GOT3 (cell line): ENCODE measurements at regions not wholly inside any gene's neighbourhood (a gene's known extent, or its start where the extent isn't known, plus 50 kb on each side); places are given as distances from the start of the nearest gene placed in this dataset.

Experiments used
- DNase-seq: peaks from one replicate; lab custom pipeline; 2025; ENCODE audit warnings: mixed read lengths; lab: John Stamatoyannopoulos, UW

GRCh38 chr1:239436286-239436685 is 49.9 kb downstream of the CHRM3 start:
- DNase-seq = no peak

DNA sequence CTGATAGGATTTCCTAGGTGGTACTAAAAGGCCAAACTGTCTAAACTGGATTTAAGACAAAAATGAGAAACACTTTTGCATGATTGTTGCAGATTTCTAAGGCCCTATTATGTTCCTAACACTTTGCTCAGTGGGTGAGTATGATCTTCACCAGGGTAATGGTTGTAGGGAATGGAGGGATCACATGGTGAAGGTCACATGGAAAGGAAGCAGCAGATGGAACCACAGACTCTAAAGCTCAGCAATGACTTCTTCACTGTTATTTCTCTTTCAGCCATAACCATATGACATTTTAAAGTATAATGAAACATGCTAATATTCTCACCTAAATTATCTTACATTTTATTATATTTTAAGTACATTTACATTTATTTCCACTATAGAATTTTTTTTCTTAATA is 51.5 kb downstream of the CHRM3 start:
- DNase-seq = no peak

GRCh38 chr1:239438891-239439290 is 52.5 kb downstream of the CHRM3 start:
- DNase-seq = no peak

- no peak for DNase-seq
Observed at GRCh38 chr1:239443361-239443760, 57.0 kb downstream of the CHRM3 start.

- DNase-seq = no peak
Observed at GRCh38 chr1:239446611-239447010, 60.2 kb downstream of the CHRM3 start.

DNA sequence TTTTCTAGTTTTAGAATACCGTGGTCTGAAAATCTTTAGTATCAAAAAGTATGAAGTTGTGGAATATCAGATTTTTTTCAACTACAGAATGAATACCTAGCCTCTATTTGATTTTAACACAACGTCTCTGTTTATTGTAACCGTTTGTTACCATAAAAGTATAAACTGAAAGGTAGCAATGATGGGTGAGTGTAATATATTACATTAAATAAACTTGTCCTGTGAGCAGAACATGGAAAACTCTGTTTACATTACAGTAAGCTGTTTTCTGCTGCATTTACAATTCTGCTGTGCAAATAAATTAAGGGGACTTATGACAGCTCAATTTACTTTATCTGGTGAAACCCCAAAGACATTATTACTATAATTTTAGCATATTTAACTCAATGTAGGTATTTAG is 62.5 kb downstream of the CHRM3 start:
- DNase-seq = no peak

DNA sequence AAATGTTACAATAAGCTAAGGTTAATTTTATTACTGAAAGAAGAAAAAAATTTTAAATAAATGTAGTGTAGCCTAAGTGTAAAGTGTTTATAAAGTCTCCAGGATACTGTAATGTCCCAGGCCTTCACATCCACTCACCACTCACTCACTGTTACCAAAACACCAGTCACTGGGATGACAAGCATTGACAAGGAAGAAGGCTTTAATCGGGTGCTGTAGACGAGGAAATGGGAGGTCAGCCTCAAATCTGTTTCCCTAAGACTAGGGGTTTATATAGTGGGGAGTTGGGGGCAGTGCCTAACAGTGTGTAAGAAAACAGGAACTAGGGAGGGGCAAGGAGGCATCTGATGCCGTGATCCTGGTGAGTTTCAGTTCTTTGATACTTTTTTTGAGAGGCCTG is 69.4 kb downstream of the CHRM3 start:
- DNase-seq = no peak

DNA sequence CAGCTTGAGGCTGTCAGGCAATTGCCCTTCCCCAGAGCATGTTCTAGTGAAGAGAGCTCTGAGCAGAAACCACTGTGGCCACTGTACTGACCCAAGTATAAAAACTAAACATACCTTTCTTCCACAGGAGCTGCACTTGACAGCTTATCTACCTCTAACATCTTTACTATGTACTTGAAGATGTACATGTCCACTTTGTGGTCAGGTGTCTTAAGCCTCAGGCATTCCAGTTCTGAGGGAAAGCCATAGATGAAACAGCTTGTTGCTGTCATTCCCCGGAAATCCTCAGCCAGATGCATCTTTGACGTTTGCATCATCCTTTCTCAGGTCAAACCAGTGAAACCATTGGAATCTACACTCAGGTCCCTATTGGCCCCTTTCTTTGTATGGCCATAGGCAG is 70.4 kb downstream of the CHRM3 start:
- DNase-seq = no peak

- DNase-seq = no peak
Observed at GRCh38 chr1:239457491-239458143, 71.2 kb downstream of the CHRM3 start.

- no peak for DNase-seq
Observed at GRCh38 chr1:239458144-239458500, 71.8 kb downstream of the CHRM3 start.

DNA sequence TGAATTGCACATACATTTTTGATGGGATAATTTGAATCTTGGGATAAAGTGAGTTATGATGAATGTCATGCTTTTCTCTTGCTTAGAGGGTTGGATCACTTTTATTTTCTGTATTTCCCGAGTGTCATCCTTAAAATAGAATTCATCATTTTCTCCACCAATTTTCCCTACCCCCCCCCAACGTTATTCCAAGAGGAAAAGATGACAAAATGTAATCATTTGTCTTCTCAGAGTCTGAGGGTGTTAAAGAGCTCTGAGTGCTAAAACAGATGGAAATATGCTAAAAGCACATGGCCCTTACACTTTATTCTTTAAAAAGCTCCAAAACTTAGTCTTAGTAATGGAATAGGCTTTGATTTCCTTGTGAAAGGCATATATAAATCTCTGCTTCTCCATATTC is 81.4 kb downstream of the CHRM3 start:
- no peak for DNase-seq

DNA sequence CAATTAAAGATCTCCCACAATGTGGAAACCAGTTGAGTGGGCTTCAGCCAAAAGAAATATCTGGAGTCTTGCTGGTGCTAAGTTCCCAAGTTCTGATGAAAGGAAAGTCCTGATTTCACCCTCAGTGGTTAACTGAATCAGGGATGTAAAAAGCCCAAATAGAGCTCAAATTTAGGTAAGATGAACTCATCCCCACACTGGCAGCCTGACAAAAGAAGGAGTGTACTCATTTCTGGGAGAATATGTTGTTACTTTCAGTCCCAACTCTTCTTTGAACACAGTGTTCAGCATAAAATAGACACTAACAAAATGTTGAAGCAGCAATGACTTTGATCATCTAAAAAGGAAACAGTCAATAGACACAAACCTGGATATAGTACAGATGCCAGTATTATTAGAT is 91.7 kb downstream of the CHRM3 start:
- DNase-seq = no peak

- no peak for DNase-seq
Observed at GRCh38 chr1:239483391-239483790, 97.0 kb downstream of the CHRM3 start.

DNA sequence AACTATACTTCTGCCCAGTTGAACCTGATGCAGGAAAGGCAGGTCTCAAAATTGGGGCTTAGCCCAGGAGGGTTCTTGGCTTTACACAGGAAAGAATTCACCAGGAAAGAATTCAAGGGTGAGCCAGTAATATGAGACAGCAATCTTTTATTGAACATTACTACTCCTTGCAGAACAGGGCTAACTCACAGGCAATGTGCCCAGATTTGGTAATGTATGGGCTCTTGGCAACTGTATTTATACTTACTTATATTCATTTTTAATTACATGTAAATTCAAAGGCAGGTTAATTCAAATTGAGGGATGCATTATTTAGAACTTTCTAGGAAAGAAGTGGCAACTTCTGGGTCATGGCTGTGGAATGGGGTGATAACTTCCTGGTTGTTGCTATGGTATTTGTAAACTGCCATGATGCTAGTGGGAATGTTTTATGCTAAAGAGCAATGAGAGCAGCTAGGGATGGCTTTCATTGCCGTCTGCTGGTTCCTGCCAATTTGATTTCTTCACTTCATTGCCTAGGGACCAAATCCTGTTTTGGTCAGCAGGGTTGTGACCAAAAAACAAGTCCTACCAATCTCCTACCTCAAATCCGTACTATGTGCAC is 107.5 kb downstream of the CHRM3 start:
- DNase-seq = no peak

DNA sequence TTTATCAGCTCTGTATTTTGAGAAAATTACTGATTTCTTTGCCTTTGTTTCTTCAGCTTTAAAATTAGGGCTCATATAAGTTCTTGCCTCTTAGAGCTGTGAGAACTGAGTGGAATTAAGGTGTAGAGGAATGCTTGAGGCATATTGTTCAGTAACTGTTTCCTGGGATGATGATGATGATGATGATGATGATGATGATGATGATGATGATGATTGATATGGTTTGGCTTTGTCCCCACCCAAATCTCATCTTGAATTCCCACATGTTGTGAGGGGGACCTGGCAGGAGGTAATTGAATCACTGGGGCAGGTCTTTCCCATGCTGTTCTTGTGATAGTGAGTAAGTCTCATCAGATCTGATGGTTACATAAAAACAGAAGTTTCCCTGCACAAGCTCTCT is 118.7 kb downstream of the CHRM3 start:
- no peak for DNase-seq

DNA sequence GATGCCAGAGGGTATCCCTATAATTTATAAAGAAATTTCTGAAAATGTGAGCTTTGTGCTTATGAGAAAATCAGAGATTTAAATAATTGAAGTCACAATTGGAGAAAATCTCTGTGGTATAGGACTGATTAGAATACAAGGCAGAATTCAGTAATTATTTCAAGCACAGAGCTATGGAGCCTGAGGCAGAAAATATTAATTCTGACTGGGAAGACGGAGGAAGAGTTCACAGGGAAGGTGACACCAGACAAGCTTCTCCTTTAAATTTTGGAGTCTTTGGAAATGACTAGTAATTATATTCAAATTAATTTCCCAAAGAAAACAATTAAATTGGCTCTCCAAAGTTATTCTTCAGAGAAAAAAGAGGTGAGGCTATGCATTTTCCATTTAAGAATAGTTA is 121.5 kb downstream of the CHRM3 start:
- no peak for DNase-seq

DNA sequence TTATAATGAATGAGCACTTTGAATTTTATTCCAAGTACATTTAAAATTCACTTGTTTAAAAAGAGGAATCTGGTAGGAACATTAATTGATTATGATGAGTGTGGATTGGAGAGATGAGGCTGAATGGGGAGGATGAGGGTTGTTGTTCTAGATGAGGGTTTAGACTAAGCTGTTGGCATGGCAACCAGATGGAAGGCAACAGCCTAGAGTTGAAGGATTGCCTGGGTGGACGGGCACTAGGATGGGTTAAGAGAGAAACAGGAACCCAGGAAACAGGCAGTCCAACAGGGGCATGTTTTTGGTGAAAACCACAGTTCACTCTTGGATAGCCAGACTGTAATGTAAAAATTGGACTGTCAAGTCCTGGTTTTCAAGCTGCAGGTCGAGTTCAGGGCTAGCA is 125.5 kb downstream of the CHRM3 start:
- DNase-seq = no peak

DNA sequence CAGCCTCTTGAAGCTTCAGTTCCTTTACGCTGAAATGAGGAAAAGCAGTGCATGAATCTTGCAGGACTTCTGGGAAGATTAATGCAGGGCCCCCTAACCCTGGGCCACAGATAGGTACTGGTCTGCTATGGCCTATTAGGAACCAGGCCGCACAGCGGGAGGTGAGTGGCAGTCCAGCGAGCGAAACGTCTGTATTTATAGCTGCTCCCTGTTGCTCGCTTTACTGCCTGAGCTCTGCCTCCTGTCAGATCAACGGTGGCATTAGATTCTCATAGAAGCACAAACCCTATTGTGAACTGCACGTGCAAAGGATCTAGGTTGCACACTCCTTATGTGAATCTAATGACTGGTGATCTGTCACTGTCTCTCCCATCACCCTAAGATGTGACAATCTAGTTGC is 130.2 kb downstream of the CHRM3 start:
- DNase-seq = no peak

GRCh38 chr1:239526391-239526790 is 140.0 kb downstream of the CHRM3 start:
- DNase-seq = no peak

- no peak for DNase-seq
Observed at GRCh38 chr1:239527051-239527693, 140.8 kb downstream of the CHRM3 start.

- no peak for DNase-seq
Observed at GRCh38 chr1:239536165-239536849, 149.9 kb downstream of the CHRM3 start.

- no peak for DNase-seq
Observed at GRCh38 chr1:239537795-239538194, 151.4 kb downstream of the CHRM3 start.
